ENCODE measurements at regions not wholly inside any gene's neighbourhood (a gene's known extent, or its start where the extent isn't known, plus 50 kb on each side); places are given as distances from the start of the nearest gene placed in this dataset.
A peak's percentile ranks its signal among the peaks of the same experiment; 100 is the strongest.
"Not testable (repeated sequence)": the region's sequence is repeated elsewhere in the genome, so short reads cannot be mapped to it uniquely, and the experiment has no call there.

DNA sequence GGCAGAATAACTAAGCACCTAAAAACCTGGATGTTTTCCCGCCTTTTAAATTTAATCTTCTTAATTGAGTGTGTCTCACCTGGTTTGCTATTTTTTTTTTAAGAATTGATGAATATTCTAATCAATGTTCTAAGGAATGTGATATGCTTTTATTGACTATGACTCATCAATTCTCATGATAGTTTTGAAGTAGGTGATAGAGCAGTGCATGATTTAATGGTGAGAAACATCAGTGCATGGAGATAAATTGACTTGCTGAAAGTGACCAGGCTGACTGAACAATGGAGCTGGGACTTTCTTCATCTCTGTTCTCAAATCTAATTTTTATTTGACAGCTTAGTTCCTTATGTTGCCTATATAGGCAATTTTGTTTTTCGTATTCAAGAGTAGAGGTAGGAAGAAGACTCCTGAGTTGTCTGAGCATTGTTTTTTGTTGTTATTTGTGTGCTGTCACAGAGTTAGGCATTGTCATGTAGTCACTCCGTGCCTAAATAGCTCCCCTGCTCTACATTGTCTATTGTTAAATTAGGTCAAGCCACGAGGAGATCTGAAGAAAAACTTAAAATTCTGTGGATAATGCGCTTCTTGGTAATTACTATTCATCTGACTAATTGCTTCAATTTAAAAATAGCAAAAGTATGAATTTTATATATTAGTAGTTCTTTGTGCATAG, 59.0 kb upstream of the NUTM2F start:
- DNase-seq (ENCODE audit: low spot score): not testable (repeated sequence)

- DNase-seq (ENCODE audit: low spot score): not testable (repeated sequence)
These were observed 59.6 kb upstream of the NUTM2F start for GRCh38 chr9:94388011-94388406.

DNA sequence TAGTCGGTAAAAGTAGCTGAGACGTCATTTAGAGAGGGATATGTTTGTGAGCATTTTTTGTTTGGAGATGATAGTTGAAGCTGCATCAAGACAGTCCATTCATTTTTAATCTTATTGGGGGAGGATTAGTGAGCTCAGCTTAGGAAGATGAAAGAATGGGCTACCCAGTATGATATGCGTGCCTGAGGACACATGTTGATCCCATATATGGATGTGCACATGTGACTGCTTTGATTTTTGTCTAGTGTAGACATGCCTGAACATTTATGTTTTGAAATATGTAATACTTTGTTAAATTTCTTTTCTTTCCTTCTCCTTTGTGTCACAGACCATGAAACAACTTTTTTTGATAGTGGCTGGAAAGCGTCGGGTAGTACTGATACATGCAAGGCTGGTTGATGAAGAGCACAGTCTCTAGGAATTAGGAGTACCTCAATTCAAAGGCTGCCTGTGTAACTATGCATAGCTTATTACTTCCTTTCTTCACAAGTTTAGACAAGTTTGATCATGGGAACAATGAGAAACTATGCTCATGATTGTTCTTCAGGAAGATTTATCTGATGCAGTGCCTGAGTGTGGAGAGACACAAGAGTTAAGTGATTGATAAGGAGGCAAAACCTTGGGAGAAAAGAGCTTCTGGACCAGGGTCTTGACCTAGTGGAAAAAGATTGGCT, 62.1 kb upstream of the NUTM2F start:
- DNase-seq (ENCODE audit: low spot score): not testable (repeated sequence)

GRCh38 chr9:94392971-94393624, 64.7 kb upstream of the NUTM2F start:
- not testable (repeated sequence) for DNase-seq (ENCODE audit: low spot score)

DNA sequence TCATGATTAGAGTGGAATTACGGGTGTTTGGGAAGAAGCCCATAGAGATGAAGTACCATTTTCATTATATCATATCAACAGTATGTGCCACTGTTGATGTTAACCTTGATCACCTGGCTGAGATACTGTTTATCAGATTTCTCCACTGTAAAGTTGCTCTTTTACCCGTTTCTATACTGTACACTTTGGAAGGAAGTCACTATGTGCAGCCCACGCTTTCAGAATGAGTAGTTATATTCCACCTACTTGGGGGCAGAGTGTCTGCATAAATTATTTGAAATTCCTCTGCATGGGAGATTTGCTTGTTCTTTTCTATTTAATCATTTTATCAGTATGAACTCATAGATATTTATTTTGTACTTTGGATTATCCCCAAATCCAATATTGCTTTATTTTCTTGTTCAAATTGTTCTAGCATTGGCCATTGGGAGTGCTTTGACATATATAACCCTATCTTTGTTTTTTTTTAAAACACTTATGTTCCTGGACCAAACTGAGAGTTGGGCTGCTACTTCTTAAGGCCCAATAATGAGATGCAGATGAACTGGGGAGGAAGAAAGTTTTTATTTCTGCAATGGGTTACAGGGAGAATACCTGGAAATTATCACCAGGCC, 69.4 kb upstream of the NUTM2F start:
- DNase-seq (ENCODE audit: low spot score): not testable (repeated sequence)

DNA sequence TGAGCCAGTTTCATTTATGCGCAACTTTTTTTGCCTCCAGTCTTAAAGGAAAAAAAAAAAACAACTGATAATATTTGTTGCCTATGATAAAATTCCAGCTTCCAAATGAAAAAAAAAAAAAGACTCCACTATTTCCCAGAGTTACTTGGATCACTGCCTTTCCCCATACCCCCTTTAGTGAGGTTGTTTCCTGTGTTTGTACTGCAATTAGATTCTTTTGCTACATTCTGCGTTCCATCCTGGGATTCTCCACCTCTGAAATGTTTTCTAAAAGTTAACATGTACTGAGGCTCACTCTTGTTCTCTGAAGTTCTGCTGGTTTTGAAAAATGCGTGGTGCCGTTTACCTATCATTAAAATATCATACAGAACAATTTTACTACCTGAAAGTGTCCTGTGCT, 72.0 kb upstream of the NUTM2F start:
- DNase-seq (ENCODE audit: low spot score): not testable (repeated sequence)

GRCh38 chr9:94402795-94403194, 74.4 kb upstream of the NUTM2F start:
- DNase-seq (ENCODE audit: low spot score): not testable (repeated sequence)

GRCh38 chr9:94403571-94403970, 75.1 kb upstream of the NUTM2F start:
- not testable (repeated sequence) for DNase-seq (ENCODE audit: low spot score)

DNA sequence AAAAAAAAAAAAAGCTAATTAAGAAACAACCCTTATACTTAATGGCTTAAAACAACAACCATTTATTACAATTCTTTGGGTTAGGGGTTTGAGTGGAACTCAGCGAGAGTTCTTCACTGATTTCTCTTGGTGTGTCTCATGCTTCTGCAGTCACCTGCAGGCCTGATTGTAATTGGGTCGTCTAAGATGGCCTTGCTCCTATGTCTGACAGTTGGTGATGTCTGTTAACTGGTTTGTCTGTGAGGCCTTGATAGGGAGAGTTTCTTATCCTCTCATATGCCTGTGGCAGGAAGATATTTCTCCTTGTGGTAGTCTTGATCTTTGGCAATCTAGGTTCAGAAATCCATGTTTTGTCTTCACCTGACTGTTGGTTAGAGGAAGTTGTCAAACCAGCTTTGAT, 85.2 kb upstream of the NUTM2F start:
- not testable (repeated sequence) for DNase-seq (ENCODE audit: low spot score)

- not testable (repeated sequence) for DNase-seq (ENCODE audit: low spot score)
These were observed 86.7 kb upstream of the NUTM2F start for GRCh38 chr9:94415111-94415510.

GRCh38 chr9:94420098-94420497, 91.7 kb upstream of the NUTM2F start:
- DNase-seq (ENCODE audit: low spot score): not testable (repeated sequence)

DNA sequence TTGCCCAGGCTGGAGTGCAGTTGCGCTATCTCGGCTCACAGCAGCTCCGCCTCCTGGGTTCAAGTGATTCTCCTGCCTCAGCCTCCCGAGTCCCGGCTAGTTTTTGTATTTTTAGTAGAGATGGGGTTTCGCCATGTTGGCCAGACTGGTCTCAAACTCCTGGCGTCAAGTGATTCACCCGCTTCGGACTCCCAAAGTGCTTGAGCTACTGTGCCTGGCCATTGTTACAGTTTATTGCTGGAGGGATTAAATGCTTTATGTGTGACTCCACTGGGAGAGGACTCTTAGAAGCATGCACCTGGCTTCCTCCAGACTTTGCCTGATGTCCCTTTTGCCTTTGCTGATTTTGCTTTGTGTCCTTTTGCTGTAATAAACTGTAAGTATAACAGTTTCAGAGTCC, 93.5 kb upstream of the NUTM2F start:
- not testable (repeated sequence) for DNase-seq (ENCODE audit: low spot score)

- DNase-seq (ENCODE audit: low spot score): not testable (repeated sequence)
These were observed 96.9 kb upstream of the NUTM2F start for GRCh38 chr9:94425312-94425711.

- DNase-seq (ENCODE audit: low spot score): not testable (repeated sequence)
These were observed 108.7 kb upstream of the NUTM2F start for GRCh38 chr9:94437128-94437527.

DNA sequence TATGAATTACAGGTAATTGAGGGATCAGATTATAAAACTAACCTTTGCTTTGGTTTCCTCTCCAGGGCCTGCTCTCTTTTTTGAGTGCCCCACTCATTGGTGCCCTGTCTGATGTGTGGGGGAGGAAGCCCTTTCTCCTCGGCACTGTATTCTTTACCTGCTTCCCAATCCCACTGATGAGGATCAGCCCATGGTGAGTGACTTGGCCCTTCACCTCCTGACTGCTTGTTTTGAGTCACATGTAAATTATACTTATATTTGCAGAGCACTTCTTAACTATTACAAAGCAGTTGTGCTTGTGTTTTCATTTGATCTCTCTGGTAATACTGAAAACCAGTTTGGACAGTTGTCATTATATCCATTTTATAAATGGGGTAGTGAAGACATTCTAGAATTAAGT, 109.9 kb upstream of the NUTM2F start:
- DNase-seq (ENCODE audit: low spot score): not testable (repeated sequence)

DNA sequence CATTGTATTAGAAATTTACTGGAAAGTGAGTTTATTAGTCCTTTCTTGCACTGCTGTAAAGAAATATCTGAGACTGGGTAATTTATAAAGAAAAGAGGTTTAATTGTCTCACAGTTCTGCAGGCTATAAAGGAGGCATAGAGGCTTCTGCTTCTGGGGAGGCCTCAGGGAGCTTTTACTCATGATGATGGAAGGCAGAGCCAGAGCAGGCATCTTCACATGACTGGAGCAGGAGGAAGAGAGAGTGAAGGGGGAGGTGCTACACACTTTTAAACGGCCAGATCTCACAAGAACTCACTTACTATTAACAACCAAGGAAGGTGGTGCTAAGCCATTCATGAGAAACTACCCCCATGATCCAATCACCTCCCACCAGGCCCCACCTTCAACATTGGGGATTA, 112.7 kb upstream of the NUTM2F start:
- not testable (repeated sequence) for DNase-seq (ENCODE audit: low spot score)

DNA sequence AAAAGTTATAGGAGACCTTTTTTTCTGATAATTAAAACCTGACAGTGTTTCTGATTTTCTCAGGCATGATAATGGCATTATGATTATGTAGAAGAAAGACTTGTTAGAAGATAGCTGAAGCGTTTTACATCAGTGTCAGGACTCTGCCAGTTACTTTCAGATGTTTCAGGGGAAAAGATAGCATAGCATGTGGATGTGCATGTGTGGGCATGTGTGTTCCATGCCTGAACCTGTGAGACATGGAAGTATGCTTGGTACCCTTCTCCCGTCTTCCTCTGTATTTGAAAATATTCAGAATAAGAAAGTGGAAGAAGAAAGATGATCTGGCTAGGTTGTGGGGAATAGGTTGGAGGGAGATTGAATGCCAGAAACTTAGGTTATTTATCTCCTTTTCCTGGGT, 113.1 kb upstream of the PCAT7 start:
- DNase-seq (ENCODE audit: low spot score): no peak

DNA sequence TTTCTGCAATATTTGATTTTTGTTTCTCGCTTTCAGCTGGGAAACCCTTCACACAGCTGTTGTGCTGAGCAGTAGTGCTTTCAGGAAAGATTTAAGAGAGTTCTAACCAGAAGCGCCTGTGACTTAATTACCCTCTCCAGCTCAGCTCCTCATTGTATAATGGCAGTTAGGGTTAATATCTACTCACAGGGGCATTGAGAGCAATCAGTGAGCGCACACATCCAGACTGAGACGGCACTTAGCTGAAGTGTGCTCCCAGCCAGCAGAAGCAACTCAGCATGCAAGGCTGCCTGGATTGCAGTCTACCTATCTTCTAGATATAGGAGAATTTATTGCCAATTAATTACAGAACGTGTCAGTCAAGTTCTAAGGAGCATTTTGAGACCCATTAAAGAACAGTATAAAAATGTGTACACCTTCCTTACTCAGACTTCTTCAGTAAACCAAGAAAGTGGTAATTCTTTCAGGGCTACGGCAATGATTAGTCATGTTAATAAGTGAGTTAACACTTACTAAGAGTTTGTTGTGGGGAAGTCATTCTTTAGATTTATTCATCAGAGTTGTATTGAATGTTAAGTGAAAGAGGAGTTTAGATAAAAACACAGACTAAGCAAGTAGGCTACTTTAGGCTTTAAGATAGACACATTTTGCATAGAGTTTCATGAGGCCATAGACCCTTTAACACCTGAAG, 111.7 kb upstream of the PCAT7 start:
- peak; percentile 58 for DNase-seq (ENCODE audit: low spot score)

DNA sequence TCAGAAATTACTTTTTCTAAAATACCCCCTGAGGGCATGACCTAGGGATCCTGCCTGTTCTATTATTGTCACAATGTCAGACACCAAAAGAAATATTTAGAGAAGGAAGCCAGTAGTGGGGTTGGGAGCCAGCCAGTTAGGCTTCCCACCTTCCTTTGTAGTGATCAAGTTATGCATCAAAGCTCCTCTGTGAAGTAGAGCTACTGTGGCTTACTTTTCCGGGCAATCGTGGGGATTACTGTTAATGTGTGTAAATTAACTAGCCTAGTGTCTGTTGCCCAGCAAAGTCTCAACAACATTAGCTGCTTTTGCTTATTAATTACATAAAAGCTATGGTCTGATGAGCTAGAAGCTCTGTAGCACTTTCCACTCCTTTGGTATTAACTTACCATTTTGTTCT, 109.0 kb upstream of the PCAT7 start:
- no peak for DNase-seq (ENCODE audit: low spot score)

DNA sequence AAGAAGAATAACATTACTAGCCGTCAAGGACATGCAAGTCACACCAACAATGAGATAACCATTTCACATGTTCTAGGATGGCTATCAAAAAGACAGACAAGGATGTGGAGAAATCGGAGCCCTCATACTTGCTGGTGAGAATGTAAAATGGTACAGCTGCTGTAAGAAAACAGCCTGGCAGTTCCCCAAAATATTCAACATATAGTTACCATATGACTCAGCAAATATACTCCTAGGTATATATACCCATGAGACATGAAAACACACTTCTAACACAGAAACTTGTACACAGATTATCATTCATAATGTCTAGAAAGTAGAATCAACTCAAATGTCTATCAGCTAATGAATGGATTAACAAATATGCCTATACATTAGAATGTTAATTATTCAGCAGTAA, 105.4 kb upstream of the PCAT7 start:
- DNase-seq (ENCODE audit: low spot score): no peak

DNA sequence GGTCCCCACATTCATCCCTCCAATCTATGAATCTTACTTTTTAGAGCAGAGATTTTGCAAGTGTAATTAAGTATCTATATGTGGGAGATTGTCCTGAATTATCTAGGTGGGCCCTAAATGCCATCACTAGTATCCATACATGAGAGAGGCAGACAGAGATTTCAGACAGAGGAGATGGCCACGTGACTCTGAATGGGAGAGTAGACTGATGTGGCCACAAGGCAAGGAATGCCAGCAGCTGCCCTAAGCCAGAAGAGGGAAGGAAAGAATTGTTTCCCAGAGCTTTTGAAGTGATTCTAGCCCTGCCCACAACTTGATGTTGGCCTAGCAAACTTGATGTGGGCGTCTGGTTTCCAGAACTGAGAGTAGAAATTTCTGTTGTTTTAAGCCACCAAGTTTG, 90.1 kb upstream of the PCAT7 start:
- no peak for DNase-seq (ENCODE audit: low spot score)

- DNase-seq (ENCODE audit: low spot score): not testable (repeated sequence)
These were observed 82.8 kb upstream of the PCAT7 start for GRCh38 chr9:94472063-94472462.

Data from RKO (cell line).